ENCODE measurements at regions not wholly inside any gene's neighbourhood (a gene's known extent, or its start where the extent isn't known, plus 50 kb on each side); places are given as distances from the start of the nearest gene placed in this dataset.

DNA sequence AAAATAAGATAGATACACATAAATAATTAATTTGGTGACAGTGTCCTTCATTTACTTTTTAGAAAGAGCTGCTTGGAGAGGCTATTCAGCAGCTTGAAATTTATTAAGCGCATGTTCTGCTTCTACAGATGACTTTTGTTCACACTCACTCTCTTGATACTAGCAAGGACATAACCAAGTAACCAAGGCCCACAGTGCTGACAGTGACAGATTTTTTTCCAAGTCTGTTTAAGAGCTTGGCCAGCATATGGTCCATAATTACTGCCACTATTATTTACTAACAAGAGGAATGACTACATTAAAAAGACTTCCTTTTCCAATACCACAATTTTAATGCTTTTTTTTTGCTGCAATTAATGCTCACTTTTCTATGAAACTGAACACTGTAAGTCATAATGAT lies 673.7 kb upstream of the MIR17HG start:
- TF ChIP-seq EP300 (IDR thresholded peaks at IDR 0.05) (no peak), RAD21 (conservative IDR thresholded peaks at IDR 0.05 in 1 of 2, IDR thresholded peaks at IDR 0.05 in 1 of 2) (no peak), CEBPB (IDR thresholded peaks at IDR 0.05) (no peak), CHD2 (IDR thresholded peaks at IDR 0.05; ENCODE audit: low read length, partially characterized antibody) (no peak), POLR2A (IDR thresholded peaks at IDR 0.05; ENCODE audit: low read length) (no peak), TP53 (CRISPR knock-in tag; IDR thresholded peaks at IDR 0.05) (no peak)
- TF ChIP-seq, protein P1, sequence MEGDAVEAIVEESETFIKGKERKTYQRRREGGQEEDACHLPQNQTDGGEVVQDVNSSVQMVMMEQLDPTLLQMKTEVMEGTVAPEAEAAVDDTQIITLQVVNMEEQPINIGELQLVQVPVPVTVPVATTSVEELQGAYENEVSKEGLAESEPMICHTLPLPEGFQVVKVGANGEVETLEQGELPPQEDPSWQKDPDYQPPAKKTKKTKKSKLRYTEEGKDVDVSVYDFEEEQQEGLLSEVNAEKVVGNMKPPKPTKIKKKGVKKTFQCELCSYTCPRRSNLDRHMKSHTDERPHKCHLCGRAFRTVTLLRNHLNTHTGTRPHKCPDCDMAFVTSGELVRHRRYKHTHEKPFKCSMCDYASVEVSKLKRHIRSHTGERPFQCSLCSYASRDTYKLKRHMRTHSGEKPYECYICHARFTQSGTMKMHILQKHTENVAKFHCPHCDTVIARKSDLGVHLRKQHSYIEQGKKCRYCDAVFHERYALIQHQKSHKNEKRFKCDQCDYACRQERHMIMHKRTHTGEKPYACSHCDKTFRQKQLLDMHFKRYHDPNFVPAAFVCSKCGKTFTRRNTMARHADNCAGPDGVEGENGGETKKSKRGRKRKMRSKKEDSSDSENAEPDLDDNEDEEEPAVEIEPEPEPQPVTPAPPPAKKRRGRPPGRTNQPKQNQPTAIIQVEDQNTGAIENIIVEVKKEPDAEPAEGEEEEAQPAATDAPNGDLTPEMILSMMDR (IDR thresholded peaks at IDR 0.05) = no peak
- TF ChIP-seq, protein P2, sequence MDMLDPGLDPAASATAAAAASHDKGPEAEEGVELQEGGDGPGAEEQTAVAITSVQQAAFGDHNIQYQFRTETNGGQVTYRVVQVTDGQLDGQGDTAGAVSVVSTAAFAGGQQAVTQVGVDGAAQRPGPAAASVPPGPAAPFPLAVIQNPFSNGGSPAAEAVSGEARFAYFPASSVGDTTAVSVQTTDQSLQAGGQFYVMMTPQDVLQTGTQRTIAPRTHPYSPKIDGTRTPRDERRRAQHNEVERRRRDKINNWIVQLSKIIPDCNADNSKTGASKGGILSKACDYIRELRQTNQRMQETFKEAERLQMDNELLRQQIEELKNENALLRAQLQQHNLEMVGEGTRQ (IDR thresholded peaks at IDR 0.05) = no peak
- TF ChIP-seq, protein P3, sequence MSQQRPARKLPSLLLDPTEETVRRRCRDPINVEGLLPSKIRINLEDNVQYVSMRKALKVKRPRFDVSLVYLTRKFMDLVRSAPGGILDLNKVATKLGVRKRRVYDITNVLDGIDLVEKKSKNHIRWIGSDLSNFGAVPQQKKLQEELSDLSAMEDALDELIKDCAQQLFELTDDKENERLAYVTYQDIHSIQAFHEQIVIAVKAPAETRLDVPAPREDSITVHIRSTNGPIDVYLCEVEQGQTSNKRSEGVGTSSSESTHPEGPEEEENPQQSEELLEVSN (IDR thresholded peaks at IDR 0.05; ENCODE audit: borderline replicate concordance, low read depth) = no peak
- TF ChIP-seq, protein P4, sequence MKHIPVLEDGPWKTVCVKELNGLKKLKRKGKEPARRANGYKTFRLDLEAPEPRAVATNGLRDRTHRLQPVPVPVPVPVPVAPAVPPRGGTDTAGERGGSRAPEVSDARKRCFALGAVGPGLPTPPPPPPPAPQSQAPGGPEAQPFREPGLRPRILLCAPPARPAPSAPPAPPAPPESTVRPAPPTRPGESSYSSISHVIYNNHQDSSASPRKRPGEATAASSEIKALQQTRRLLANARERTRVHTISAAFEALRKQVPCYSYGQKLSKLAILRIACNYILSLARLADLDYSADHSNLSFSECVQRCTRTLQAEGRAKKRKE (CRISPR knock-in tag; IDR thresholded peaks at IDR 0.05; ENCODE audit: low read depth) = no peak
- TF ChIP-seq, protein P5, sequence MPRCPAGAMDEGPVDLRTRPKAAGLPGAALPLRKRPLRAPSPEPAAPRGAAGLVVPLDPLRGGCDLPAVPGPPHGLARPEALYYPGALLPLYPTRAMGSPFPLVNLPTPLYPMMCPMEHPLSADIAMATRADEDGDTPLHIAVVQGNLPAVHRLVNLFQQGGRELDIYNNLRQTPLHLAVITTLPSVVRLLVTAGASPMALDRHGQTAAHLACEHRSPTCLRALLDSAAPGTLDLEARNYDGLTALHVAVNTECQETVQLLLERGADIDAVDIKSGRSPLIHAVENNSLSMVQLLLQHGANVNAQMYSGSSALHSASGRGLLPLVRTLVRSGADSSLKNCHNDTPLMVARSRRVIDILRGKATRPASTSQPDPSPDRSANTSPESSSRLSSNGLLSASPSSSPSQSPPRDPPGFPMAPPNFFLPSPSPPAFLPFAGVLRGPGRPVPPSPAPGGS (IDR thresholded peaks at IDR 0.05) = no peak
- TF ChIP-seq, protein P6, sequence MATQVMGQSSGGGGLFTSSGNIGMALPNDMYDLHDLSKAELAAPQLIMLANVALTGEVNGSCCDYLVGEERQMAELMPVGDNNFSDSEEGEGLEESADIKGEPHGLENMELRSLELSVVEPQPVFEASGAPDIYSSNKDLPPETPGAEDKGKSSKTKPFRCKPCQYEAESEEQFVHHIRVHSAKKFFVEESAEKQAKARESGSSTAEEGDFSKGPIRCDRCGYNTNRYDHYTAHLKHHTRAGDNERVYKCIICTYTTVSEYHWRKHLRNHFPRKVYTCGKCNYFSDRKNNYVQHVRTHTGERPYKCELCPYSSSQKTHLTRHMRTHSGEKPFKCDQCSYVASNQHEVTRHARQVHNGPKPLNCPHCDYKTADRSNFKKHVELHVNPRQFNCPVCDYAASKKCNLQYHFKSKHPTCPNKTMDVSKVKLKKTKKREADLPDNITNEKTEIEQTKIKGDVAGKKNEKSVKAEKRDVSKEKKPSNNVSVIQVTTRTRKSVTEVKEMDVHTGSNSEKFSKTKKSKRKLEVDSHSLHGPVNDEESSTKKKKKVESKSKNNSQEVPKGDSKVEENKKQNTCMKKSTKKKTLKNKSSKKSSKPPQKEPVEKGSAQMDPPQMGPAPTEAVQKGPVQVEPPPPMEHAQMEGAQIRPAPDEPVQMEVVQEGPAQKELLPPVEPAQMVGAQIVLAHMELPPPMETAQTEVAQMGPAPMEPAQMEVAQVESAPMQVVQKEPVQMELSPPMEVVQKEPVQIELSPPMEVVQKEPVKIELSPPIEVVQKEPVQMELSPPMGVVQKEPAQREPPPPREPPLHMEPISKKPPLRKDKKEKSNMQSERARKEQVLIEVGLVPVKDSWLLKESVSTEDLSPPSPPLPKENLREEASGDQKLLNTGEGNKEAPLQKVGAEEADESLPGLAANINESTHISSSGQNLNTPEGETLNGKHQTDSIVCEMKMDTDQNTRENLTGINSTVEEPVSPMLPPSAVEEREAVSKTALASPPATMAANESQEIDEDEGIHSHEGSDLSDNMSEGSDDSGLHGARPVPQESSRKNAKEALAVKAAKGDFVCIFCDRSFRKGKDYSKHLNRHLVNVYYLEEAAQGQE (IDR thresholded peaks at IDR 0.05) = no peak
